ACHN (cell line): ENCODE measurements at regions not wholly inside any gene's neighbourhood (a gene's known extent, or its start where the extent isn't known, plus 50 kb on each side); places are given as distances from the start of the nearest gene placed in this dataset.

ENCODE experiments used
- DNase-seq: peaks from one replicate; pipeline ENCODE4 v3.0.0-alpha.2; 2015
- in situ Hi-C: cut with HindIII; loops from 2 replicates; pipeline ENCODE4 v1.10.0; 2017; ENCODE audit warnings: low sequenced_read_pairs, low pct_ligation_motif_present, low pct_unique_long_range_greater_than_20kb

- in situ Hi-C loops, result no loop called here
- DNase-seq, result no peak
Measured at GRCh38 chr14:26761532-26761931, 163.7 kb upstream of the NOVA1 start.

GRCh38 chr14:26765301-26765700 lies 167.5 kb upstream of the NOVA1 start:
- DNase-seq, result no peak
- in situ Hi-C loops, result no loop called here

GRCh38 chr14:26765768-26766520 lies 168.1 kb upstream of the NOVA1 start:
- in situ Hi-C loops, result no loop called here
- peak; percentile 19 for DNase-seq

- DNase-seq, result no peak
- in situ Hi-C loops, result no loop called here
Measured at GRCh38 chr14:26766726-26767125, 168.9 kb upstream of the NOVA1 start.

- in situ Hi-C loops, result no loop called here
- DNase-seq, result peak; percentile 4
Measured at GRCh38 chr14:26773906-26774593, 176.2 kb upstream of the NOVA1 start.

GRCh38 chr14:26775765-26776563 lies 178.1 kb upstream of the NOVA1 start:
- in situ Hi-C loops, result no loop called here
- DNase-seq, result peak; percentile 52

- no peak for DNase-seq
- in situ Hi-C loops, result no loop called here
Measured at GRCh38 chr14:26791117-26791806, 193.4 kb upstream of the NOVA1 start.

GRCh38 chr14:26794731-26795130 lies 196.9 kb upstream of the NOVA1 start:
- in situ Hi-C loops, result no loop called here
- DNase-seq, result no peak

GRCh38 chr14:26808407-26808806 lies 210.6 kb upstream of the NOVA1 start:
- no peak for DNase-seq
- in situ Hi-C loops, result no loop called here

- in situ Hi-C loops, result no loop called here
- DNase-seq, result no peak
Measured at GRCh38 chr14:26810631-26811030, 212.8 kb upstream of the NOVA1 start.

- no peak for DNase-seq
- in situ Hi-C loops, result no loop called here
Measured at GRCh38 chr14:26811756-26812305, 214.0 kb upstream of the NOVA1 start.

- in situ Hi-C loops, result no loop called here
- DNase-seq, result no peak
Measured at GRCh38 chr14:26820138-26820537, 222.3 kb upstream of the NOVA1 start.

- no peak for DNase-seq
- in situ Hi-C loops, result no loop called here
Measured at GRCh38 chr14:26820572-26820971, 222.7 kb upstream of the NOVA1 start.

- no peak for DNase-seq
- in situ Hi-C loops, result no loop called here
Measured at GRCh38 chr14:26828741-26829140, 230.9 kb upstream of the NOVA1 start.

GRCh38 chr14:26833621-26834176 lies 235.9 kb upstream of the NOVA1 start:
- in situ Hi-C loops, result no loop called here
- DNase-seq, result no peak

GRCh38 chr14:26835979-26836570 lies 238.2 kb upstream of the NOVA1 start:
- in situ Hi-C loops, result no loop called here
- DNase-seq, result no peak

- in situ Hi-C loops, result no loop called here
Measured at GRCh38 chr14:26839481-26839880, 241.6 kb upstream of the NOVA1 start.

GRCh38 chr14:26841326-26841725 lies 243.5 kb upstream of the NOVA1 start:
- DNase-seq, result peak; percentile 1
- in situ Hi-C loops, result no loop called here

More at GRCh38 chr14:26839481-26839880, 241.6 kb upstream of the NOVA1 start:
- no peak for DNase-seq
